GM12878 (cell line): ENCODE measurements at regions not wholly inside any gene's neighbourhood (a gene's known extent, or its start where the extent isn't known, plus 50 kb on each side); places are given as distances from the start of the nearest gene placed in this dataset.

ENCODE experiments used
- ATAC-seq: fragments of 200-7000 bp; cut with Tn5 transposase; 3 replicates; pipeline ENCODE4 v1.9.1; 2020; ENCODE audit warnings: mild to moderate bottlenecking, moderate library complexity
- BruUV-seq: library from RNA; stranded (reverse); fragments of 400-500 nt; replicated peaks from 2 replicates; lab custom pipeline; 2021; lab: Mats Ljungman, UMichigan
- CTCF ChIA-PET: fragments of 300-600 bp; sonication (Branson Sonifier 250); formaldehyde crosslinking; extraction: SDS; loops from one replicate; lab custom pipeline; 2021; ENCODE audit warnings: inconsistent platforms; lab: Yijun Ruan, JAX
- POLR2A ChIA-PET: fragments of 350-600 bp; formaldehyde crosslinking; extraction: SDS; loops from one replicate; lab custom pipeline; 2021; ENCODE audit warnings: inconsistent platforms; lab: Charles Lee
- RAD21 ChIA-PET: fragments of 300-600 bp; sonication (Branson Sonifier 250); formaldehyde crosslinking; loops from one replicate; lab custom pipeline; 2023; ENCODE audit warnings: antibody characterized with exemption; ENCODE audit not compliant: unreplicated experiment; lab: Charles Lee
- SMC1A ChIA-PET: fragments of 300-600 bp; sonication (Branson Sonifier 250); formaldehyde crosslinking; loops from one replicate; lab custom pipeline; 2023; ENCODE audit not compliant: unreplicated experiment, uncharacterized antibody; lab: Charles Lee
- DNase-seq: peaks from one replicate; pipeline ENCODE4 v3.0.0-alpha.2; 2011; ENCODE audit warnings: low read depth, low spot score
- FAIRE-seq: peaks from 3 replicates; lab custom pipeline; 2011; peaks lifted over from hg19 to GRCh38; lab: Jason Lieb, UNC
- H2AFZ ChIP-seq: 2 replicates; pipeline ENCODE4 v1.6.0; 2011; ENCODE audit warnings: low read depth, low read length, control low read depth; ENCODE audit not compliant: control insufficient read depth
- H3K27ac ChIP-seq: 2 replicates; pipeline ENCODE4 v1.5.1; 2011; ENCODE audit warnings: control low read depth; ENCODE audit not compliant: control insufficient read depth, insufficient read depth
- H3K27me3 ChIP-seq, 2 experiments: replicated peaks in 1 of 2; 2 replicates each; pipeline versions ENCODE4 v1.6.0 to v1.6.1; 2011; ENCODE audit warnings: low read length in 1 of 2; ENCODE audit not compliant: control insufficient read depth in 2 of 2, insufficient read depth in 2 of 2
- H3K36me3 ChIP-seq, 2 experiments: 2 replicates each; pipeline ENCODE4 v1.5.1; 2011; ENCODE audit warnings: low read length in 1 of 2; ENCODE audit not compliant: control insufficient read depth in 2 of 2, insufficient read depth in 2 of 2
- H3K4me1 ChIP-seq: 2 replicates; pipeline ENCODE4 v1.6.1; 2011; ENCODE audit warnings: mild to moderate bottlenecking, low read length, moderate library complexity, mixed read lengths; ENCODE audit not compliant: control insufficient read depth, insufficient read depth
- H3K4me2 ChIP-seq: 2 replicates; pipeline ENCODE4 v1.6.0; 2011; ENCODE audit warnings: control low read depth; ENCODE audit not compliant: control insufficient read depth, insufficient read depth
- H3K4me3 ChIP-seq: fragments of 200-600 bp; sonication (generic); 2 replicates; pipeline ENCODE4 v1.5.1; 2016
- H3K79me2 ChIP-seq: 2 replicates; pipeline ENCODE4 v1.6.0; 2011; ENCODE audit warnings: low read length; ENCODE audit not compliant: control insufficient read depth, insufficient read depth
- H3K9ac ChIP-seq: 2 replicates; pipeline ENCODE4 v1.8.0; 2011; ENCODE audit warnings: low read length, control low read depth, mixed read lengths; ENCODE audit not compliant: control insufficient read depth, insufficient read depth
- H3K9me3 ChIP-seq: replicated peaks from 3 replicates; pipeline ENCODE4 v1.5.1; 2011; ENCODE audit warnings: mild to moderate bottlenecking, low read length; ENCODE audit not compliant: control insufficient read depth, insufficient read depth
- H4K20me1 ChIP-seq: 2 replicates; pipeline ENCODE4 v1.6.0; 2011; ENCODE audit not compliant: control insufficient read depth, insufficient read depth
- CBX5 ChIP-seq: sonication (generic); IDR thresholded peaks from 2 replicates; pipeline ENCODE4 v1.6.1; 2016; ENCODE audit warnings: low read depth, moderate library complexity, mild to moderate bottlenecking, inconsistent platforms
- CHD1 ChIP-seq: IDR thresholded peaks from 2 replicates; pipeline ENCODE4 v1.6.1; 2012; ENCODE audit warnings: low read depth, low read length, improper control_type of control experiment
- ELK1 ChIP-seq: IDR thresholded peaks from 2 replicates; pipeline ENCODE4 v1.6.1; 2012; ENCODE audit warnings: low read depth, low read length, improper control_type of control experiment
- EP300 ChIP-seq, 2 experiments: fragments of 150-350 bp in 1 of 2; IDR thresholded peaks; 2 replicates each; pipeline ENCODE4 v1.6.1; 2011 to 2012; ENCODE audit warnings: low read depth in 2 of 2, low read length in 2 of 2, borderline replicate concordance in 1 of 2, improper control_type of control experiment in 1 of 2, inconsistent platforms in 1 of 2; ENCODE audit not compliant: control insufficient read depth in 1 of 2
- HDAC2 ChIP-seq: fragments of 200-600 bp; sonication (generic); IDR thresholded peaks from 2 replicates; pipeline ENCODE4 v1.6.1; 2017
- IRF5 ChIP-seq: fragments of 450-650 bp; IDR thresholded peaks from 2 replicates; pipeline ENCODE4 v1.6.1; 2017; ENCODE audit warnings: borderline replicate concordance
- KLF5 ChIP-seq: fragments of 450-650 bp; IDR thresholded peaks from 2 replicates; pipeline ENCODE4 v1.6.1; 2014; ENCODE audit warnings: mild to moderate bottlenecking; ENCODE audit not compliant: partially characterized antibody
- SIN3A ChIP-seq: IDR thresholded peaks from 2 replicates; pipeline ENCODE4 v1.6.1; 2012; ENCODE audit warnings: low read depth, low read length, improper control_type of control experiment
- STAT3 ChIP-seq: IDR thresholded peaks from 2 replicates; pipeline ENCODE4 v1.6.1; 2011; ENCODE audit warnings: low read depth, low read length, improper control_type of control experiment
- SUZ12 ChIP-seq: fragments of 200-600 bp; sonication (generic); IDR thresholded peaks from one replicate; pipeline ENCODE4 v1.6.1; 2018; ENCODE audit warnings: antibody characterized with exemption, mild to moderate bottlenecking; ENCODE audit not compliant: unreplicated experiment
- YBX1 ChIP-seq: fragments of 450-650 bp; IDR thresholded peaks from 2 replicates; pipeline ENCODE4 v1.6.1; 2016; ENCODE audit warnings: antibody characterized with exemption
- ZNF217 ChIP-seq: fragments of 450-650 bp; IDR thresholded peaks from 2 replicates; pipeline ENCODE4 v1.6.1; 2017; ENCODE audit warnings: antibody characterized with exemption, mild to moderate bottlenecking
- WGBS: methylation state at CpG from one replicate; pipeline ENCODE4 v1.1.6; 2016; ENCODE audit warnings: low lambda C conversion rate; ENCODE audit not compliant: insufficient replicate concordance, insufficient coverage; ENCODE audit errors: missing lambda C conversion rate; 5-methylcytosine and 5-hydroxymethylcytosine counted together
- in situ Hi-C: fragments of 300-500 bp; cut with MboI; formaldehyde crosslinking; loops from 9 replicates; pipeline ENCODE4 v1.14.3; 2018; ENCODE audit warnings: mixed read lengths
- intact Hi-C: fragments of 100-400 bp; cut with micrococcal nuclease; formaldehyde crosslinking; loops from one replicate; pipeline ENCODE4 v1.14.2; 2022; ENCODE audit not compliant: unreplicated experiment

GRCh38 chr13:51026016-51026415 lies 85.1 kb downstream of the C13orf42 start:
- intact Hi-C loops = no loop called here
- ATAC-seq (no peak), DNase-seq (no peak), FAIRE-seq (no peak)
- ChIA-PET POLR2A (no interaction called here), RAD21 (no interaction called here), CTCF (no interaction called here), SMC1A (no interaction called here)
- H3K9me3 ChIP-seq = no peaks in the 10 kb centered on the region
- in situ Hi-C loops = no loop called here
- no peak overlapping the region for H3K9ac ChIP-seq
- H3K27ac ChIP-seq = no peak overlapping the region
- H3K4me3 ChIP-seq = no peak overlapping the region
- TF ChIP-seq SIN3A = no peak
- no peak for TF ChIP-seq KLF5
- TF ChIP-seq HDAC2 = no peak
- H2AFZ ChIP-seq = no peak overlapping the region
- H3K27me3 ChIP-seq = 0 out of 4 replicates have a peak, but pooled peaks cover 0 to 4% of the 10 kb centered on the region in 2 experiments
- H4K20me1 ChIP-seq = no peaks in the 10 kb centered on the region
- no peaks in the 10 kb centered on the region for H3K36me3 ChIP-seq
- no peaks in the 10 kb centered on the region for H3K79me2 ChIP-seq
- no peaks in the 10 kb centered on the region for H3K4me1 ChIP-seq
- BruUV-seq = no TSS peak
- 49% methylated on average over 8 of the region's 8 CpGs for WGBS
- no peak overlapping the region for H3K4me2 ChIP-seq

- ChIA-PET RAD21 (no interaction called here), CTCF (no interaction called here), SMC1A (no interaction called here), POLR2A (no interaction called here)
- no peaks in the 10 kb centered on the region for H3K79me2 ChIP-seq
- in situ Hi-C loops = no loop called here
- H3K4me2 ChIP-seq = no peak overlapping the region
- no peak overlapping the region for H3K4me3 ChIP-seq
- H4K20me1 ChIP-seq = no peaks in the 10 kb centered on the region
- DNase-seq (no peak), ATAC-seq (no peak)
- no peaks in the 10 kb centered on the region for H3K36me3 ChIP-seq
- H3K4me1 ChIP-seq = no peaks in the 10 kb centered on the region
- H3K9me3 ChIP-seq = no peaks in the 10 kb centered on the region
- H2AFZ ChIP-seq = no peak overlapping the region
- H3K9ac ChIP-seq = no peak overlapping the region
- H3K27me3 ChIP-seq = 0 out of 4 replicates have a peak, but pooled peaks cover 0 to 4% of the 10 kb centered on the region in 2 experiments
- H3K27ac ChIP-seq = no peak overlapping the region
- WGBS = 41% methylated on average over 11 of the region's 11 CpGs
- TF ChIP-seq ZNF217 (no peak), IRF5 (no peak), CHD1 (no peak), SUZ12 (no peak), EP300 (IDR thresholded peaks at IDR 0.05; ENCODE audit: borderline replicate concordance in 1 of 2, control insufficient read depth in 1 of 2, low read depth in 2 of 2, low read length in 2 of 2) (no peak), ELK1 (no peak), CBX5 (no peak), STAT3 (no peak), YBX1 (no peak)
- TF ChIP-seq, all 136 proteins: peak for 0
- intact Hi-C loops = no loop called here
- BruUV-seq = no TSS peak
- no peak for FAIRE-seq
These were observed 85.7 kb downstream of the C13orf42 start for GRCh38 chr13:51025245-51025905.
